Activated naive CD4-positive, alpha-beta T cell treated with anti-CD3 and anti-CD28 coated beads for 36 hours (primary cell): ENCODE measurements at regions not wholly inside any gene's neighbourhood (a gene's known extent, or its start where the extent isn't known, plus 50 kb on each side); places are given as distances from the start of the nearest gene placed in this dataset.
A peak's percentile ranks its signal among the peaks of the same experiment; 100 is the strongest.

ENCODE experiments used
- CTCF ChIA-PET: fragments of 350-600 bp; sonication (Branson Sonifier 250); formaldehyde crosslinking; loops from one replicate; lab custom pipeline; 2021; ENCODE audit warnings: antibody characterized with exemption; lab: Charles Lee
- DNase-seq: peaks from one replicate; pipeline ENCODE4 v3.0.0-alpha.2; 2020
- H3K27ac Mint-ChIP-seq: one replicate; pipeline ENCODE4 v1.8.0; 2021; ENCODE audit warnings: mild to moderate bottlenecking, mixed read lengths
- H3K27me3 Mint-ChIP-seq: one replicate; pipeline ENCODE4 v1.8.0; 2021; ENCODE audit warnings: low read depth, mixed read lengths
- H3K36me3 Mint-ChIP-seq: one replicate; pipeline ENCODE4 v1.8.0; 2021; ENCODE audit warnings: low read depth, mixed read lengths
- H3K4me1 Mint-ChIP-seq: one replicate; pipeline ENCODE4 v1.8.0; 2021; ENCODE audit warnings: low read depth, mixed read lengths
- H3K4me3 Mint-ChIP-seq: one replicate; pipeline ENCODE4 v1.8.0; 2021; ENCODE audit warnings: mild to moderate bottlenecking, moderate library complexity, mixed read lengths
- H3K9me3 Mint-ChIP-seq: one replicate; pipeline ENCODE4 v1.8.0; 2021; ENCODE audit warnings: mixed read lengths
- intact Hi-C: fragments of 100-400 bp; cut with micrococcal nuclease; formaldehyde crosslinking; loops from one replicate; pipeline ENCODE4 v1.15.1; 2023

DNA sequence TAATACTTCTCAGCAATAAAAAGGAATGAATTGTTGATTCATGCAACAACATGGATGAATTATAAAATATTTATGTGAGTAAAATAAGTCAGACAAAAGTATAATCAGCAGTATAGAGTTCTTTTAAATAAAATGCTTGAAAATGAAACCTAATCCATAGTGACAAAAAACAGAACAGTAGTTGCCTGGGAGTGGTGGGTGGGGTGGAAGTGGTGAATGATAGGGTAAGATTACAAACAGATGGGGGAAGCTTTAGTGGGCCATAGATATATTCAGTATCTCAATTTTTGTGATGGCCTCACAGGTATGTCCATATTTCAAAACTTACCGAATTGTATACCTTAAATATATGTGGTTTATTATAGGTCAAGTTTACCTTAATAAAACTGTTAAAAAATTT, 124.9 kb upstream of the UBL3 start:
- Mint-ChIP-seq H3K36me3 (no peaks in the 10 kb centered on the region), H3K9me3 (no peaks in the 10 kb centered on the region), H3K27me3 (no peaks in the 10 kb centered on the region), H3K4me3 (no peak overlapping the region), H3K4me1 (no peaks in the 10 kb centered on the region), H3K27ac (no peak overlapping the region)
- DNase-seq, result no peak
- CTCF ChIA-PET, result no interaction called here
- intact Hi-C loops, result no loop called here

GRCh38 chr13:29969286-29969685, 118.9 kb upstream of the UBL3 start:
- H3K4me1 Mint-ChIP-seq, result no peaks in the 10 kb centered on the region
- peaks cover 9% of the 10 kb centered on the region for H3K9me3 Mint-ChIP-seq
- DNase-seq, result no peak
- H3K27me3 Mint-ChIP-seq, result no peaks in the 10 kb centered on the region
- CTCF ChIA-PET, result interaction anchor here (0.6 to 1.4 kb wide), 2 partner anchors 199 to 980 kb away, joined by 3 read pairs; no protein-coding TSS in a partner anchor
- no peak overlapping the region for H3K4me3 Mint-ChIP-seq
- intact Hi-C loops, result no loop called here
- no peak overlapping the region for H3K27ac Mint-ChIP-seq
- H3K36me3 Mint-ChIP-seq, result no peaks in the 10 kb centered on the region

- intact Hi-C loops, result no loop called here
- CTCF ChIA-PET, result no interaction called here
- H3K27ac Mint-ChIP-seq, result no peak overlapping the region
- no peak overlapping the region for H3K4me3 Mint-ChIP-seq
- H3K36me3 Mint-ChIP-seq, result no peaks in the 10 kb centered on the region
- DNase-seq, result no peak
- no peaks in the 10 kb centered on the region for H3K4me1 Mint-ChIP-seq
- no peaks in the 10 kb centered on the region for H3K27me3 Mint-ChIP-seq
- peaks cover 9% of the 10 kb centered on the region for H3K9me3 Mint-ChIP-seq
These were observed 113.9 kb upstream of the UBL3 start for GRCh38 chr13:29964181-29964845.

DNA sequence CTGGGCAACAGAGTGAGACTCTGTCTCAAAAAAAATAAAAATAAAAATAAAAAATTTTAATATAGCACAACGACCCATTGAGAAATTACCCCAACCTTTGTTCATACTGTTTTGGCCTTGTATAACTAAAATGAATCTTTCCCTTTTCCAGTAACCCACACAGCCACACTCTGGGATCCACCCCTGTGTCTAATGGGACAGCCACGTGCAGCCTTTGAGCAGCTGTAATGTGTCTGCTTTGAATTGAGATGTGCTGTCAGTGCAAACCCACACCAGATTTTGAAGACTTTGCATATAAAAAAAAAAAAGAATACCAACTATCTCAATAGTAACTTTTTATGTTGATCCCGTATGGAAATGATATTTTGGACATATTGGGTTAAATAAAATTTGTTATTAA, 112.7 kb upstream of the UBL3 start:
- H3K27me3 Mint-ChIP-seq, result no peaks in the 10 kb centered on the region
- H3K4me3 Mint-ChIP-seq, result no peak overlapping the region
- intact Hi-C loops, result no loop called here
- no peaks in the 10 kb centered on the region for H3K36me3 Mint-ChIP-seq
- DNase-seq, result no peak
- H3K9me3 Mint-ChIP-seq, result peaks cover 8% of the 10 kb centered on the region
- H3K4me1 Mint-ChIP-seq, result peaks cover 6% of the 10 kb centered on the region
- no peak overlapping the region for H3K27ac Mint-ChIP-seq
- CTCF ChIA-PET, result no interaction called here

GRCh38 chr13:29961036-29961670, 110.7 kb upstream of the UBL3 start:
- intact Hi-C loops, result no loop called here
- Mint-ChIP-seq H3K4me1 (peaks cover 7% of the 10 kb centered on the region), H3K27me3 (no peaks in the 10 kb centered on the region), H3K9me3 (no peaks in the 10 kb centered on the region), H3K27ac (no peak overlapping the region), H3K4me3 (no peak overlapping the region), H3K36me3 (no peaks in the 10 kb centered on the region)
- no peak for DNase-seq
- CTCF ChIA-PET, result no interaction called here

DNA sequence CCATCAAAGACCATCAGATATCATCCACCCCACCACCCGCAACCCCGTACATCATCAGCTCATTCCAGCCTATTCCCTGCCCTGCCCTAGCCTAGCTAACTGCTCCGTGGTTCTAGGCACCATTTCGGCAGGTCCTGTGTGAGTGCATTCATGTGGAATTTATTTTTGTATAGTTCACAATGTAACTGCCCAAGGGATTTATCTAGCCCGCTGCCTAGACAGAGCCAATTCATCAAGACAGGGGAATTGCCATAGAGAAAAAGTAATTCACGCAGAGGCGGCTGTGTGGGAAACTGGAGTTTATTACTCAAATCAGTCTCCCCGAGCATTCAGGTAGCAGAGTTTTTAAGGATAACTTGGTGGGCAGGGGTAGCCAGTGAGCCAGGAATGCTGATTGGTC, 109.2 kb upstream of the UBL3 start:
- DNase-seq, result no peak
- Mint-ChIP-seq H3K27ac (no peak overlapping the region), H3K27me3 (no peaks in the 10 kb centered on the region), H3K4me3 (no peak overlapping the region), H3K36me3 (no peaks in the 10 kb centered on the region), H3K9me3 (no peaks in the 10 kb centered on the region), H3K4me1 (peaks cover 12% of the 10 kb centered on the region)
- CTCF ChIA-PET, result interaction anchor here (1.5 to 1.8 kb wide), 2 partner anchors 35 to 155 kb away, joined by 5 read pairs; no protein-coding TSS in a partner anchor
- intact Hi-C loops, result no loop called here

GRCh38 chr13:29959086-29959485, 108.7 kb upstream of the UBL3 start:
- Mint-ChIP-seq H3K9me3 (no peaks in the 10 kb centered on the region), H3K4me3 (no peak overlapping the region), H3K36me3 (no peaks in the 10 kb centered on the region), H3K27ac (no peak overlapping the region), H3K27me3 (no peaks in the 10 kb centered on the region), H3K4me1 (peaks cover 17% of the 10 kb centered on the region)
- CTCF ChIA-PET, result interaction anchor here (1.5 to 1.8 kb wide), 2 partner anchors 35 to 156 kb away, joined by 5 read pairs; no protein-coding TSS in a partner anchor
- intact Hi-C loops, result no loop called here
- no peak for DNase-seq

GRCh38 chr13:29958476-29958875, 108.1 kb upstream of the UBL3 start:
- Mint-ChIP-seq H3K9me3 (no peaks in the 10 kb centered on the region), H3K4me3 (no peak overlapping the region), H3K36me3 (no peaks in the 10 kb centered on the region), H3K27me3 (no peaks in the 10 kb centered on the region), H3K27ac (no peak overlapping the region), H3K4me1 (peaks cover 23% of the 10 kb centered on the region)
- intact Hi-C loops, result no loop called here
- CTCF ChIA-PET, result interaction anchor here (1.5 to 1.8 kb wide), 2 partner anchors 34 to 156 kb away, joined by 5 read pairs; no protein-coding TSS in a partner anchor
- no peak for DNase-seq

GRCh38 chr13:29957320-29957719, 106.9 kb upstream of the UBL3 start:
- intact Hi-C loops, result no loop called here
- no peaks in the 10 kb centered on the region for H3K9me3 Mint-ChIP-seq
- H3K4me3 Mint-ChIP-seq, result no peak overlapping the region
- no peak overlapping the region for H3K27ac Mint-ChIP-seq
- H3K36me3 Mint-ChIP-seq, result no peaks in the 10 kb centered on the region
- CTCF ChIA-PET, result no interaction called here
- H3K27me3 Mint-ChIP-seq, result no peaks in the 10 kb centered on the region
- peaks cover 24% of the 10 kb centered on the region for H3K4me1 Mint-ChIP-seq
- DNase-seq, result no peak

DNA sequence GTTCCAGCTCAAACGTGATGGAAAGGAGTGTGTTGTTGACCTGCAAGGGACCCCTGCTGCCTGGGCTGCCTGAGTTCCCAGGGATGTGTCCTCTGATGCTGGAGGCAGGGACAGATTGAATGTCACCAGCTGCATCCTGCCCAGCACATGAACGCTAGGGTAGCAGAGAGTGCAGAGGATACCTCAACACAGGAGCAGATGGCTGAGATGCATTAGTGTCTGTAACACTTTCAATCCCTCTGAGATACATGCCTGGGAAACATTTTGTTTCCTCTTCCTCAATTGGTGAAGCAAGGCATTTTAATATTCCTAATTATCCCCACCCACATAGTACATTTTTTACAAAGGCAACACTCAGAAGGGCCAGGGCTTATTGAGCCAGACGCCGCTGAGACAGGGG, 106.4 kb upstream of the UBL3 start:
- DNase-seq, result no peak
- intact Hi-C loops, result no loop called here
- Mint-ChIP-seq H3K9me3 (no peaks in the 10 kb centered on the region), H3K4me1 (peaks cover 24% of the 10 kb centered on the region), H3K36me3 (no peaks in the 10 kb centered on the region), H3K27me3 (no peaks in the 10 kb centered on the region), H3K4me3 (no peak overlapping the region), H3K27ac (no peak overlapping the region)
- CTCF ChIA-PET, result no interaction called here

DNA sequence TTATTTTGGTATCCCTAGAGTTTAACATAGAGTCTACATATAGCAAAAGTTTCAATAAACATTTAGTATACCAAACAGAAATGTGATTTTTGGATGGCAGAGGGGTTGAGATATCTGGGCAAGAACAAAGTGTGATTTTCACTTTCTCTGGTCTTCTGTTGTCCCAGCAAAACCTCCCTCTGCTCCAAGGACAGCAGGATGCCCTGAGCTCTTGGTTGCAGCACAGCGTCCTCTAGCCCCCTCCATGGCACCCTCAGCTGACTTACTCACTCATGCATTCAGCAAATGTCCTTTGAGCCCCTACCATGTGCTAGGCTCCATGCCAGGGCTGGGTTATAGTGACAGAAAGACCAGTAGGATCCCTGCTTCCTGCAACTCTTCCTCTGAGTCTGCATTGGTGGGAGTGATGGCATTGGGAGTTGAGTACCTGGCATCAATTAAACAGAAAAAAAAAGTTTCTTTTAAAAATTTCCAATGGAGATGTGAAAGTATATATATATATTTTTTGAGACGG, 104.8 kb upstream of the UBL3 start:
- Mint-ChIP-seq H3K27me3 (no peaks in the 10 kb centered on the region), H3K36me3 (no peaks in the 10 kb centered on the region), H3K27ac (no peak overlapping the region), H3K4me1 (peaks cover 24% of the 10 kb centered on the region), H3K9me3 (no peaks in the 10 kb centered on the region), H3K4me3 (peak overlapping the region; percentile 61)
- intact Hi-C loops, result no loop called here
- DNase-seq, result no peak
- CTCF ChIA-PET, result interaction anchor here (1.0 to 1.7 kb wide), 3 partner anchors 18 to 157 kb away, joined by 3 to 6 read pairs (median 3); no protein-coding TSS in a partner anchor

GRCh38 chr13:29954082-29955028, 103.9 kb upstream of the UBL3 start:
- H3K9me3 Mint-ChIP-seq, result no peaks in the 10 kb centered on the region
- H3K4me3 Mint-ChIP-seq, result peak overlapping the region; percentile 61
- peaks cover 24% of the 10 kb centered on the region for H3K4me1 Mint-ChIP-seq
- H3K36me3 Mint-ChIP-seq, result no peaks in the 10 kb centered on the region
- DNase-seq, result peak; percentile 63
- H3K27me3 Mint-ChIP-seq, result no peaks in the 10 kb centered on the region
- peak overlapping the region; percentile 59 for H3K27ac Mint-ChIP-seq
- intact Hi-C loops, result loop anchor here (1.0 kb wide), 1 partner anchor 19 kb away; no protein-coding TSS in a partner anchor
- CTCF ChIA-PET, result interaction anchor here (1.0 to 1.7 kb wide), 5 partner anchors 17 to 158 kb away, joined by 3 to 6 read pairs (median 4); no protein-coding TSS in a partner anchor
